Testis (tissue), 2 donors: ENCODE measurements at regions not wholly inside any gene's neighbourhood (a gene's known extent, or its start where the extent isn't known, plus 50 kb on each side); places are given as distances from the start of the nearest gene placed in this dataset.

Experiments
- DNase-seq: peaks from one replicate; pipeline ENCODE4 v3.0.0-alpha.2; 2019
- H3K27ac ChIP-seq, 2 donors: fragments of 200-600 bp; sonication (generic); one replicate each; pipeline ENCODE4 v1.5.1; 2019
- H3K27me3 ChIP-seq: fragments of 200-600 bp; sonication (generic); one replicate; pipeline ENCODE4 v1.5.1; 2019
- H3K36me3 ChIP-seq: fragments of 200-600 bp; sonication (generic); one replicate; pipeline ENCODE4 v1.5.1; 2017; ENCODE audit warnings: low read depth; ENCODE audit errors: missing control alignments
- H3K4me1 ChIP-seq: fragments of 200-600 bp; sonication (generic); one replicate; pipeline ENCODE4 v1.5.1; 2019
- H3K4me3 ChIP-seq, 2 donors: fragments of 200-600 bp; sonication (generic); one replicate each; pipeline ENCODE4 v1.5.1; 2017 to 2019
- H3K9me3 ChIP-seq: fragments of 200-600 bp; sonication (generic); one replicate; pipeline ENCODE4 v1.5.1; 2017
- POLR2A ChIP-seq: fragments of 450-650 bp; IDR thresholded peaks from one replicate; pipeline ENCODE4 v1.6.1; 2017; ENCODE audit warnings: antibody characterized with exemption, mild to moderate bottlenecking, moderate library complexity
- WGBS, 2 donors: methylation state at CpG; one replicate each; pipeline ENCODE4 v1.1.5; 2018; 5-methylcytosine and 5-hydroxymethylcytosine counted together
- intact Hi-C: fragments of 100-400 bp; cut with DNase I; formaldehyde crosslinking; loops from one replicate; pipeline ENCODE4 v1.15.1; 2023; ENCODE audit warnings: low total_unique reads
- TF ChIP-seq, protein P1 (sequence below), 3 experiments: fragments of 450-650 bp in 2 of 3; fragments of 200-600 bp in 1 of 3; sonication (generic) in 1 of 3; IDR thresholded peaks; one replicate each; pipeline ENCODE4 v1.5.1; 2016 to 2019; ENCODE audit warnings: antibody characterized with exemption in 3 of 3, mild to moderate bottlenecking in 2 of 3, moderate library complexity in 1 of 3

DNA sequence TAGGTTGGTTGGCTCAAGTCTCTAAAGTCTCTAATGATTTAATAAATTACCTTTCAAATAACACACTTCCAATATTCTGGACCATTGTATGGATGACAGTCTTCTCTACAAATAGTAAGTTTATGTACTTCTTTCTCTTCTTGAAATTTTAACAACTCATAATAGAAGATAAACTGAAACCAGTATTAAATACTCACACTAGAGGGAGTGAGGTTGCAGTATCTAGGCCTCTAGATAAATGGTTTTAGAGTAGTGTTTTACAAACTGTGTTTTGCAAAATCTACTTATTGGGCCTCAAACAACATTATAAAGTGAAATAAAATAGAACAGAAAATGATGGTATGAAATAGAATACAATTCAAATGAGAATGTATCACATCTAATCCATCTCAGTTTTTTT is 479.9 kb upstream of the BRINP3 start:
- H3K36me3 ChIP-seq = no peaks in the 10 kb centered on the region
- TF ChIP-seq, protein P1, sequence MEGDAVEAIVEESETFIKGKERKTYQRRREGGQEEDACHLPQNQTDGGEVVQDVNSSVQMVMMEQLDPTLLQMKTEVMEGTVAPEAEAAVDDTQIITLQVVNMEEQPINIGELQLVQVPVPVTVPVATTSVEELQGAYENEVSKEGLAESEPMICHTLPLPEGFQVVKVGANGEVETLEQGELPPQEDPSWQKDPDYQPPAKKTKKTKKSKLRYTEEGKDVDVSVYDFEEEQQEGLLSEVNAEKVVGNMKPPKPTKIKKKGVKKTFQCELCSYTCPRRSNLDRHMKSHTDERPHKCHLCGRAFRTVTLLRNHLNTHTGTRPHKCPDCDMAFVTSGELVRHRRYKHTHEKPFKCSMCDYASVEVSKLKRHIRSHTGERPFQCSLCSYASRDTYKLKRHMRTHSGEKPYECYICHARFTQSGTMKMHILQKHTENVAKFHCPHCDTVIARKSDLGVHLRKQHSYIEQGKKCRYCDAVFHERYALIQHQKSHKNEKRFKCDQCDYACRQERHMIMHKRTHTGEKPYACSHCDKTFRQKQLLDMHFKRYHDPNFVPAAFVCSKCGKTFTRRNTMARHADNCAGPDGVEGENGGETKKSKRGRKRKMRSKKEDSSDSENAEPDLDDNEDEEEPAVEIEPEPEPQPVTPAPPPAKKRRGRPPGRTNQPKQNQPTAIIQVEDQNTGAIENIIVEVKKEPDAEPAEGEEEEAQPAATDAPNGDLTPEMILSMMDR (IDR thresholded peaks at IDR 0.05) = no peak
- TF ChIP-seq POLR2A = no peak
- no peak overlapping the region for H3K4me3 ChIP-seq
- intact Hi-C loops = no loop called here
- no peaks in the 10 kb centered on the region for H3K27me3 ChIP-seq
- H3K4me1 ChIP-seq = no peaks in the 10 kb centered on the region
- H3K27ac ChIP-seq = no peak overlapping the region
- no peak for DNase-seq
- H3K9me3 ChIP-seq = no peaks in the 10 kb centered on the region

DNA sequence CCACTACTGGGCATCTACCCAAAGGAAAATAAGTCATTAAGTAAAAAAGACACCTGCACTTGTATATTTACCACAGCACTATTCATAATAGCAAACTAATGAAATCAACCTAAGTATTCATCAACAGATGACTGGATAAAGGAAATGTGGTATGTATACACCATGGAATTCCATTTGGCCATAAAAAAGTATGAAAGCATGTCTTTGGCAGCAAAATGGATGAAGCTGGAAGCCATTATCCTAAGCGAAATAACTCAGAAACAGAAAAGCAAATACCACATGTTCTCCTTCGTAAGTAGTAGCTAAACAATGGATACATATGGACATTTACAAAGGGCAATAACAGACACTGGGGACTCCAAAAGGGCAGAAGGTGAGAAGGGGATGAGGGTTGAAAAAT is 485.7 kb upstream of the BRINP3 start:
- DNase-seq = no peak
- no peak overlapping the region for H3K4me3 ChIP-seq
- no peak for TF ChIP-seq POLR2A
- TF ChIP-seq, protein P1 (IDR thresholded peaks at IDR 0.05) = no peak
- 60 to 87% methylated on average over 2 of the region's 2 CpGs for WGBS, 2 donors
- H3K27ac ChIP-seq = no peak overlapping the region
- H3K27me3 ChIP-seq = no peaks in the 10 kb centered on the region
- H3K36me3 ChIP-seq = no peaks in the 10 kb centered on the region
- intact Hi-C loops = no loop called here
- no peaks in the 10 kb centered on the region for H3K4me1 ChIP-seq
- H3K9me3 ChIP-seq = no peaks in the 10 kb centered on the region

DNA sequence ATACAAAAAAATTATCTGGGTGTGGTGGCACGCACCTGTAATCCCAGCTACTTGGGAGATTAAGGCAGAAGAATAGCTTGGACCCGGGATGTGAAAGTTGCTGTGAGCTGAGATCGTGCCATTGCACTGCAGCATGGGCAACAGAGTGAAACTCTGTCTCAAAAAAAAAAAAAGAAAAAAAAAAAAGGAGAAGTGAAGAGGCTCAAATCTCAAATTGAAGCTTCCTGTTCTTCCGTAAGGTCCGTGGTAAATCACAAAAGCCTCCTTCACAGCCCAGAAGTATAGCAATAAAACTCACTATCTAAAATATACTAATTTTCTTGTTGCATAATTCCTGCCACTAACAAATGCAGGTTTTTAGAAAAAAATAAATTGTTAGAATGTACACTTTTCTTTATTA is 498.2 kb upstream of the BRINP3 start:
- Histone ChIP-seq H3K36me3 (no peaks in the 10 kb centered on the region), H3K27ac (no peak overlapping the region), H3K27me3 (no peaks in the 10 kb centered on the region), H3K4me3 (no peak overlapping the region), H3K4me1 (no peaks in the 10 kb centered on the region), H3K9me3 (no peaks in the 10 kb centered on the region)
- DNase-seq = no peak
- 78 to 82% methylated on average over 5 of the region's 5 CpGs for WGBS, 2 donors
- TF ChIP-seq, protein P1 (IDR thresholded peaks at IDR 0.05) = no peak
- intact Hi-C loops = no loop called here

DNA sequence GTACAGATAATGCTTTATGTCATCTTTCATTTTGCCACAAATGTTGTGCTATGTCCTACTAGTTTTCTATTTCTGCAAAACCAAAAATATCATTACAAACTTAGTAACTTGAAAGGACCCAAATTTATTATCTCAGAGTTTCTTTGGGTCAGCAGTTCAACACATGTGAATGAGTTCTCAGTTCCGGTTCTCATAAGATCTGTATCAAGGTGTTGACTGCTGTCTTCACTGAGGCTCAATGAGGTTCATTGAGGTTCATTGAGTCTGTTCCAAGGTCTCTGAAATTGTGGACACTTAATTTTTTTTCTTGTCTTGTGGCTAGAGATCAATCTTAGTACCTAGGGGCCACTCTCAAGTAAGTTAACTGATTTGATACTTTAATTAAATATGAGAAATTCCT is 525.1 kb upstream of the BRINP3 start:
- Histone ChIP-seq H3K4me3 (no peak overlapping the region), H3K27ac (no peak overlapping the region), H3K36me3 (no peaks in the 10 kb centered on the region), H3K27me3 (no peaks in the 10 kb centered on the region), H3K9me3 (no peaks in the 10 kb centered on the region), H3K4me1 (no peaks in the 10 kb centered on the region)
- WGBS, 2 donors = 86 to 89% methylated on average over 1 of the region's 1 CpG
- DNase-seq = no peak
- TF ChIP-seq POLR2A = no peak
- TF ChIP-seq, protein P1 (IDR thresholded peaks at IDR 0.05) = no peak
- intact Hi-C loops = no loop called here

DNA sequence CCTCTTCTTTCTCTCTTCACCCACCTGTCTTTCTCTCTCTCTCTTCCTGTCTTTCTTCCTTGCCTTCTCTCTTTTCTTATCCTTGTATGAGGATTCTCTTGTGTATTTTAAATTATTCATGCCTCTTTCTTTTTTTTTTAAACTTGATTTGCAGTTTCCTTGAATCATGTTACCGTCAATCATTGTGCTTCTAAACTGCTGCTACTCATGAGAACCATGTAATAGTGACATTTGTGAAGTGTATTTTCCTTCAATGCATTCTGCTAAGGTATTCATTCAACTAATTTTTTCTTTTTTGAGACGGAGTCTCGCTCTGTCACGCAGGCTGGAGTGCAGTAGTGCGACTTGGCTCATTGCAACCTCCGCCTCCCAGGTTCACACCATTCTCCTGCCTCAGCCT is 539.1 kb upstream of the BRINP3 start:
- no peaks in the 10 kb centered on the region for H3K4me1 ChIP-seq
- no peaks in the 10 kb centered on the region for H3K36me3 ChIP-seq
- H3K9me3 ChIP-seq = no peaks in the 10 kb centered on the region
- TF ChIP-seq, protein P1 (IDR thresholded peaks at IDR 0.05) = no peak
- TF ChIP-seq POLR2A = no peak
- H3K27ac ChIP-seq = no peak overlapping the region
- intact Hi-C loops = no loop called here
- no peaks in the 10 kb centered on the region for H3K27me3 ChIP-seq
- 89 to 93% methylated on average over 6 of the region's 6 CpGs for WGBS, 2 donors
- H3K4me3 ChIP-seq = no peak overlapping the region
- no peak for DNase-seq
